NCI-H2227 (cell line): ENCODE measurements at regions not wholly inside any gene's neighbourhood (a gene's known extent, or its start where the extent isn't known, plus 50 kb on each side); places are given as distances from the start of the nearest gene placed in this dataset.
"Not testable (repeated sequence)": the region's sequence is repeated elsewhere in the genome, so short reads cannot be mapped to it uniquely, and the experiment has no call there.

Experiments used
- DNase-seq: peaks from one replicate; lab custom pipeline; 2025; ENCODE audit not compliant: unreplicated experiment; lab: John Stamatoyannopoulos, UW

- no peak for DNase-seq
Observed at GRCh38 chr12:85626784-85627171, 209.4 kb downstream of the RASSF9 start.

- DNase-seq: no peak
Observed at GRCh38 chr12:85627584-85627983, 208.6 kb downstream of the RASSF9 start.

GRCh38 chr12:85628562-85628961, 207.6 kb downstream of the RASSF9 start:
- not testable (repeated sequence) for DNase-seq

- no peak for DNase-seq
Observed at GRCh38 chr12:85630851-85631250, 205.4 kb downstream of the RASSF9 start.

- DNase-seq: no peak
Observed at GRCh38 chr12:85632390-85632789, 203.8 kb downstream of the RASSF9 start.

GRCh38 chr12:85633491-85633890, 202.7 kb downstream of the RASSF9 start:
- DNase-seq: peak; percentile 15

GRCh38 chr12:85639834-85640233, 196.4 kb downstream of the RASSF9 start:
- DNase-seq: no peak

GRCh38 chr12:85641796-85642195, 194.4 kb downstream of the RASSF9 start:
- no peak for DNase-seq

GRCh38 chr12:85642288-85642687, 193.9 kb downstream of the RASSF9 start:
- no peak for DNase-seq

GRCh38 chr12:85642808-85643207, 193.4 kb downstream of the RASSF9 start:
- no peak for DNase-seq

- DNase-seq: no peak
Observed at GRCh38 chr12:85644508-85644907, 191.7 kb downstream of the RASSF9 start.

GRCh38 chr12:85653731-85654455, 182.3 kb downstream of the RASSF9 start:
- DNase-seq: no peak

- DNase-seq: no peak
Observed at GRCh38 chr12:85654456-85654840, 181.8 kb downstream of the RASSF9 start.

- no peak for DNase-seq
Observed at GRCh38 chr12:85656561-85656960, 179.6 kb downstream of the RASSF9 start.

GRCh38 chr12:85657251-85657650, 179.0 kb downstream of the RASSF9 start:
- DNase-seq: no peak

- DNase-seq: no peak
Observed at GRCh38 chr12:85657836-85658630, 178.2 kb downstream of the RASSF9 start.

- DNase-seq: no peak
Observed at GRCh38 chr12:85659754-85660530, 176.3 kb downstream of the RASSF9 start.

GRCh38 chr12:85661461-85662206, 174.6 kb downstream of the RASSF9 start:
- DNase-seq: no peak

- no peak for DNase-seq
Observed at GRCh38 chr12:85662207-85662602, 174.0 kb downstream of the RASSF9 start.

- DNase-seq: no peak
Observed at GRCh38 chr12:85663631-85664030, 172.6 kb downstream of the RASSF9 start.

- DNase-seq: no peak
Observed at GRCh38 chr12:85664429-85664828, 171.8 kb downstream of the RASSF9 start.
